ENCODE measurements at regions not wholly inside any gene's neighbourhood (a gene's known extent, or its start where the extent isn't known, plus 50 kb on each side); places are given as distances from the start of the nearest gene placed in this dataset.

DNA sequence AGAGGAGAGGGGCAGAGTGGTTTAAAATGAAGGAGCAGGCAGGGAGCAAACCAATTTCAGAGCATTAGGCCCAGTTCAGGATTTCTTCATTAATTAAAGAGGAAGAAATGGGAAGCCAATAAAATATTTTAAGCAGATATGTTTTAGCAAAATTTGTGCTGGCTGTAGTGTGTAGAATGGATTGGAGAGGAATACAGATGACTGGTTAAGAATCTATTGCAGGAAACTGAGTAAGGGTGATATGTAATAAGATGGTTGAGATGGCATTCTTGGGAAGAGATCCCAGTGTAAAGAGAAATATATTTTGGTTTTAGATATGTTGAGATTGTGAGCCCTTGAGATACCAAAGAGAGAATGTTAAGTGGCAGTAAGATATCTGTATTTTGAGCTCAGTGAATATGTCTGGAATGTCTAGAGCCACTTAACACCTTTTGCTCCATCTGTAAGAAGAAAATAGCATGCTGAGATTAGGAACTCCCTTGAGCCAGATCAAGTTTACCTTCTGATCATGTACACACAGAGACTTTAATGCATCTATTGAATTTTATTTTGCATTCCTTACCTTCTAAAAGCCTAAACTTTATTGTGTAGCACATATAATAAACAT lies 79.5 kb upstream of the SLC27A6 start:
- no peak for TF ChIP-seq EZH2 (IDR thresholded peaks at IDR 0.05; ENCODE audit: low read depth, unreplicated experiment)
- TF ChIP-seq, protein P1, sequence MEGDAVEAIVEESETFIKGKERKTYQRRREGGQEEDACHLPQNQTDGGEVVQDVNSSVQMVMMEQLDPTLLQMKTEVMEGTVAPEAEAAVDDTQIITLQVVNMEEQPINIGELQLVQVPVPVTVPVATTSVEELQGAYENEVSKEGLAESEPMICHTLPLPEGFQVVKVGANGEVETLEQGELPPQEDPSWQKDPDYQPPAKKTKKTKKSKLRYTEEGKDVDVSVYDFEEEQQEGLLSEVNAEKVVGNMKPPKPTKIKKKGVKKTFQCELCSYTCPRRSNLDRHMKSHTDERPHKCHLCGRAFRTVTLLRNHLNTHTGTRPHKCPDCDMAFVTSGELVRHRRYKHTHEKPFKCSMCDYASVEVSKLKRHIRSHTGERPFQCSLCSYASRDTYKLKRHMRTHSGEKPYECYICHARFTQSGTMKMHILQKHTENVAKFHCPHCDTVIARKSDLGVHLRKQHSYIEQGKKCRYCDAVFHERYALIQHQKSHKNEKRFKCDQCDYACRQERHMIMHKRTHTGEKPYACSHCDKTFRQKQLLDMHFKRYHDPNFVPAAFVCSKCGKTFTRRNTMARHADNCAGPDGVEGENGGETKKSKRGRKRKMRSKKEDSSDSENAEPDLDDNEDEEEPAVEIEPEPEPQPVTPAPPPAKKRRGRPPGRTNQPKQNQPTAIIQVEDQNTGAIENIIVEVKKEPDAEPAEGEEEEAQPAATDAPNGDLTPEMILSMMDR (conservative IDR thresholded peaks at IDR 0.05; ENCODE audit: low read depth in 2 of 2): no peak
- no peak for TF ChIP-seq POLR2AphosphoS5 (IDR thresholded peaks at IDR 0.05; ENCODE audit: low read depth)
- no peak for TF ChIP-seq STAT1 (IDR thresholded peaks at IDR 0.05; ENCODE audit: unreplicated experiment)
- TF ChIP-seq REST (IDR thresholded peaks at IDR 0.05; ENCODE audit: unreplicated experiment): no peak

All from GM23338 (cell line).